Psoas muscle (tissue), 7 donors: ENCODE measurements at regions not wholly inside any gene's neighbourhood (a gene's known extent, or its start where the extent isn't known, plus 50 kb on each side); places are given as distances from the start of the nearest gene placed in this dataset.

Source experiments
- ATAC-seq, 4 donors: fragments of 200-7000 bp; cut with Tn5 transposase; one replicate each; pipeline ENCODE4 v1.9.1; 2020; ENCODE audit warnings: moderate library complexity in 3 of 4, mild to moderate bottlenecking in 2 of 4
- DNase-seq, 2 donors: peaks; one replicate each; pipeline ENCODE4 v3.0.0-alpha.2; 2020
- H3K27ac ChIP-seq: fragments of 200-600 bp; one replicate; pipeline ENCODE4 v1.8.0; 2022
- H3K27me3 ChIP-seq, 3 donors: fragments of 200-600 bp in 1 of 3; one replicate each; pipeline versions ENCODE4 v1.6.1 to v1.8.0; 2013 to 2022; ENCODE audit warnings: low read length in 2 of 3, mild to moderate bottlenecking in 2 of 3, moderate library complexity in 1 of 3; ENCODE audit not compliant: insufficient read depth in 3 of 3
- H3K36me3 ChIP-seq, 2 donors: fragments of 200-600 bp in 1 of 2; one replicate each; pipeline versions ENCODE4 v1.6.1 to v1.8.0; 2013 to 2022; ENCODE audit warnings: low read depth in 1 of 2, mild to moderate bottlenecking in 1 of 2, moderate library complexity in 1 of 2; ENCODE audit not compliant: insufficient read depth in 1 of 2
- H3K4me1 ChIP-seq: fragments of 200-600 bp; one replicate; pipeline ENCODE4 v1.8.0; 2022
- H3K4me3 ChIP-seq: fragments of 200-600 bp; one replicate; pipeline ENCODE4 v1.8.0; 2022; ENCODE audit warnings: mild to moderate bottlenecking
- H3K9me3 ChIP-seq: fragments of 200-600 bp; one replicate; pipeline ENCODE4 v1.8.0; 2022
- CTCF ChIP-seq: fragments of 200-600 bp; IDR thresholded peaks from one replicate; pipeline ENCODE4 v1.8.0; 2022; ENCODE audit warnings: antibody characterized with exemption
- WGBS, 3 donors: extraction: QIAGEN DNeasy Blood & Tissue Kit; methylation state at CpG; one replicate each; pipeline versions ENCODE4 v1.1.6 to v1.1.7; 2013; 5-methylcytosine and 5-hydroxymethylcytosine counted together
- intact Hi-C, 2 donors: fragments of 100-400 bp; cut with DNase I; formaldehyde crosslinking; loops; one replicate each; pipeline versions ENCODE4 v1.11.0 to v1.14.2; 2022
- donor health status: healthy with polysubstance abuse.
- donor health status: DM: no; HTN: no; CAD: no; lungs with moderate emphysema.
- donor health status: Bipolar disorder and iron deficiency.
- donor health status: healthy.
- donor health status: DM: yes; HTN: yes; CAD: no.
- donor health status: DM: no; HTN: no; CAD: no.
- donor health status: DM: yes; HTN: yes; CAD: no.

GRCh38 chr14:34172550-34173368 is 221.9 kb upstream of the EGLN3 start:
- intact Hi-C loops: no loop called here
- Histone ChIP-seq H3K4me1 (peaks cover 4% of the 10 kb centered on the region), H3K4me3 (no peak overlapping the region), H3K27ac (no peak overlapping the region), H3K36me3 (no peaks in the 10 kb centered on the region), H3K27me3 (no peaks in the 10 kb centered on the region), H3K9me3 (no peaks in the 10 kb centered on the region)
- WGBS, 3 donors: 17 to 27% (median 22%) methylated on average over 6 of the region's 6 CpGs
- DNase-seq (peak; percentile 34 to 64), ATAC-seq (peak; percentile 44 to 84 (median 82))
- no peak for TF ChIP-seq CTCF

- H3K4me1 ChIP-seq: peaks cover 4% of the 10 kb centered on the region
- 56 to 60% (median 58%) methylated on average over 1 of the region's 1 CpG for WGBS, 3 donors
- no peaks in the 10 kb centered on the region for H3K27me3 ChIP-seq
- ATAC-seq (no peak), DNase-seq (no peak)
- no peak overlapping the region for H3K27ac ChIP-seq
- no peak overlapping the region for H3K4me3 ChIP-seq
- intact Hi-C loops: no loop called here
- H3K9me3 ChIP-seq: no peaks in the 10 kb centered on the region
- H3K36me3 ChIP-seq: no peaks in the 10 kb centered on the region
- no peak for TF ChIP-seq CTCF
Observed at GRCh38 chr14:34172173-34172451, 221.2 kb upstream of the EGLN3 start.

DNA sequence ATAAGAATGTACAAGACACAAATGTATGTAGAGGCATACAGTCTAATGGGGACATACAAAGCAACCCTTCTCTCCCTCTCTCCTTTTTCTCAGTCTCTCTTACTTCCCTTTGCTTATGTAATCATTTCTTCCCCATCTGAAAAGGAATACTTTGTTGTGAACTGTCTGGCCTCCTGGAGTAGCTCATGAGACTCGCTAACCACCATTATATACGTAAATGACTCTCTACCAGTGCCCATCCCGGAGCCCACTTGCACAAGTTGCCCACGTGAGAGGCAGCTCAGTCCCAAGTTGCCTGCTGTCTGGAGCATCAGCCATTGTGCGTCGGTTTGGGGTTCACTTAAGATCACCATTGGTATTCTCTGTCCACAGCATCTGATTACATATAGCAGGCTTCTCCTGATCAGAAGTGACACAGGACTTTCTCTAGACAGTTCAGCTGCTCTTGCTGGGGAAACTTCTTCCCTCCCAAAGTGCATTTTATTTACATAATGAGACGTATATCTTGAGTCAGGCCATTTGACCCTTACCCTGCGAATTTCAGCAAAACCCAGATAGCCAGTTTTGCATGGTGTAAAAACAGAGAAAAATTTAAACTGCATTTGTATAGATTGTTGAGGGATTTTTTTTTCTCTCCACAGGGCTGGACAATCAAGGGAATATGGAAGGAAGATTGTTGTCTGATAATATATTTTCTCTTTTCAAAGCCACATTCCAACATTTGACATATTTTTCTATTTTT is 220.7 kb upstream of the EGLN3 start:
- Histone ChIP-seq H3K9me3 (no peaks in the 10 kb centered on the region), H3K4me1 (peaks cover 4% of the 10 kb centered on the region), H3K36me3 (no peaks in the 10 kb centered on the region), H3K27me3 (no peaks in the 10 kb centered on the region), H3K4me3 (no peak overlapping the region), H3K27ac (no peak overlapping the region)
- no peak for ATAC-seq
- intact Hi-C loops: no loop called here
- WGBS, 3 donors: 88 to 90% (median 88%) methylated on average over 8 of the region's 8 CpGs
- TF ChIP-seq CTCF: no peak
- no peak for DNase-seq

GRCh38 chr14:34170882-34171281 is 220.0 kb upstream of the EGLN3 start:
- intact Hi-C loops: no loop called here

More at GRCh38 chr14:34170882-34171281, 220.0 kb upstream of the EGLN3 start:
- Histone ChIP-seq H3K36me3 (no peaks in the 10 kb centered on the region), H3K27me3 (no peaks in the 10 kb centered on the region), H3K9me3 (no peaks in the 10 kb centered on the region), H3K4me1 (peaks cover 4% of the 10 kb centered on the region), H3K27ac (no peak overlapping the region), H3K4me3 (no peak overlapping the region)
- WGBS, 3 donors: 94 to 100% (median 98%) methylated on average over 1 of the region's 1 CpG
- TF ChIP-seq CTCF: no peak
- DNase-seq (no peak), ATAC-seq (no peak)
